Panc1 (cell line): ENCODE measurements at regions not wholly inside any gene's neighbourhood (a gene's known extent, or its start where the extent isn't known, plus 50 kb on each side); places are given as distances from the start of the nearest gene placed in this dataset.

Experiments
- ATAC-seq: fragments of 200-7000 bp; cut with Tn5 transposase; 2 replicates; pipeline ENCODE4 v1.9.1; 2020; ENCODE audit warnings: mild to moderate bottlenecking, moderate library complexity
- BruUV-seq: library from RNA; stranded (reverse); fragments of 400-500 nt; replicated peaks from 2 replicates; lab custom pipeline; 2021; lab: Mats Ljungman, UMichigan
- CTCF ChIA-PET: fragments of 300-600 bp; sonication (Branson Sonifier 250); formaldehyde crosslinking; loops from one replicate; lab custom pipeline; 2022; ENCODE audit warnings: antibody characterized with exemption; lab: Charles Lee
- POLR2A ChIA-PET: fragments of 300-600 bp; sonication (Branson Sonifier 250); formaldehyde crosslinking; loops from one replicate; lab custom pipeline; 2022; ENCODE audit warnings: antibody characterized with exemption; lab: Charles Lee
- DNase-seq: peaks from one replicate; pipeline ENCODE4 v3.0.0-alpha.2; 2010; ENCODE audit warnings: low read depth, low spot score
- H3K27ac ChIP-seq: 2 replicates; pipeline ENCODE4 v1.5.1; 2011; ENCODE audit warnings: mild to moderate bottlenecking, low read length, inconsistent platforms
- H3K27me3 ChIP-seq: fragments of 200-500 bp; sonication (Bioruptor generic); 2 replicates; pipeline ENCODE4 v1.6.0; 2014; ENCODE audit warnings: low read length, inconsistent platforms; ENCODE audit not compliant: control insufficient read depth, insufficient read depth
- H3K36me3 ChIP-seq: fragments of 200-500 bp; sonication (Bioruptor generic); 2 replicates; pipeline ENCODE4 v1.5.1; 2014; ENCODE audit warnings: inconsistent platforms, mild to moderate bottlenecking, low read length, moderate library complexity; ENCODE audit not compliant: control insufficient read depth, insufficient read depth
- H3K4me1 ChIP-seq: 2 replicates; pipeline ENCODE4 v1.5.1; 2011; ENCODE audit warnings: inconsistent platforms, mild to moderate bottlenecking, low read length, moderate library complexity; ENCODE audit not compliant: control insufficient read depth, insufficient read depth
- H3K4me3 ChIP-seq, 2 experiments: 2 replicates each; pipeline ENCODE4 v1.5.1; 2011 to 2012; ENCODE audit warnings: low read depth in 2 of 2, low read length in 2 of 2, mild to moderate bottlenecking in 2 of 2, inconsistent platforms in 1 of 2, moderate library complexity in 1 of 2
- H3K9me3 ChIP-seq: fragments of 200-500 bp; sonication (Bioruptor generic); 2 replicates; pipeline ENCODE4 v1.5.1; 2014; ENCODE audit warnings: low read depth, mild to moderate bottlenecking, inconsistent platforms, low read length, moderate library complexity; ENCODE audit not compliant: control insufficient read depth, insufficient read depth
- CTCF ChIP-seq: fragments of 450-650 bp; IDR thresholded peaks from 2 replicates; pipeline ENCODE4 v1.5.1; 2017; ENCODE audit warnings: mild to moderate bottlenecking
- POLR2AphosphoS5 ChIP-seq: IDR thresholded peaks from 2 replicates; pipeline ENCODE4 v1.6.1; 2012; ENCODE audit warnings: mild to moderate bottlenecking, low read depth, low read length, moderate library complexity
- REST ChIP-seq, 2 experiments: IDR thresholded peaks; 2 replicates each; pipeline ENCODE4 v1.6.1; 2011 to 2012; ENCODE audit warnings: low read depth in 2 of 2, control low read depth in 1 of 2, low read length in 1 of 2, mild to moderate bottlenecking in 1 of 2, moderate library complexity in 1 of 2; ENCODE audit not compliant: insufficient read depth in 1 of 2
- SIN3A ChIP-seq: IDR thresholded peaks from 2 replicates; pipeline ENCODE4 v1.6.1; 2012; ENCODE audit warnings: low read depth, mild to moderate bottlenecking, low read length, moderate library complexity, borderline replicate concordance; ENCODE audit not compliant: insufficient read depth
- TCF7L2 ChIP-seq: IDR thresholded peaks from 2 replicates; pipeline ENCODE4 v1.6.1; 2011; ENCODE audit warnings: mild to moderate bottlenecking, low read depth, low read length, inconsistent platforms
- in situ Hi-C: cut with HindIII; loops from 2 replicates; pipeline ENCODE4 v1.10.0; 2016; ENCODE audit warnings: low sequenced_read_pairs, low pct_unique_long_range_greater_than_20kb
- intact Hi-C: fragments of 100-400 bp; cut with micrococcal nuclease; formaldehyde crosslinking; loops from one replicate; pipeline ENCODE4 v1.10.0; 2022; ENCODE audit not compliant: unreplicated experiment

GRCh38 chr6:86203044-86203443, 560.4 kb upstream of the SYNCRIP start:
- Histone ChIP-seq H3K27me3 (no peaks in the 10 kb centered on the region), H3K4me3 (no peak overlapping the region), H3K27ac (no peak overlapping the region), H3K36me3 (no peaks in the 10 kb centered on the region), H3K9me3 (no peaks in the 10 kb centered on the region), H3K4me1 (no peaks in the 10 kb centered on the region)
- ChIA-PET CTCF (no interaction called here), POLR2A (no interaction called here)
- in situ Hi-C loops (no loop called here), intact Hi-C loops (no loop called here)
- BruUV-seq = no TSS peak
- ATAC-seq (no peak), DNase-seq (no peak)
- no peak for TF ChIP-seq POLR2AphosphoS5

GRCh38 chr6:86193821-86194220, 551.1 kb upstream of the SYNCRIP start:
- ChIA-PET CTCF (no interaction called here), POLR2A (no interaction called here)
- no peaks in the 10 kb centered on the region for H3K4me1 ChIP-seq
- ATAC-seq = no peak
- H3K27ac ChIP-seq = no peak overlapping the region
- in situ Hi-C loops (no loop called here), intact Hi-C loops (no loop called here)
- H3K4me3 ChIP-seq = no peak overlapping the region
- no TSS peak for BruUV-seq
- TF ChIP-seq TCF7L2 (no peak), SIN3A (no peak), POLR2AphosphoS5 (no peak), REST (IDR thresholded peaks at IDR 0.05; ENCODE audit: insufficient read depth in 1 of 2, low read depth in 2 of 2, low read length in 1 of 2) (no peak), CTCF (no peak)
- no peaks in the 10 kb centered on the region for H3K27me3 ChIP-seq
- H3K36me3 ChIP-seq = no peaks in the 10 kb centered on the region
- no peaks in the 10 kb centered on the region for H3K9me3 ChIP-seq
- DNase-seq = no peak

- intact Hi-C loops (no loop called here), in situ Hi-C loops (no loop called here)
- ATAC-seq = no peak; the same call in 1 of the 2 replicates
- ChIA-PET CTCF (no interaction called here), POLR2A (no interaction called here)
- Histone ChIP-seq H3K9me3 (no peaks in the 10 kb centered on the region), H3K27me3 (no peaks in the 10 kb centered on the region), H3K27ac (no peak overlapping the region), H3K4me1 (no peaks in the 10 kb centered on the region), H3K36me3 (no peaks in the 10 kb centered on the region), H3K4me3 (no peak overlapping the region)
- no peak for DNase-seq
- peak; percentile 63 for TF ChIP-seq CTCF
- no peak for TF ChIP-seq SIN3A
- TF ChIP-seq TCF7L2 = no peak
- no TSS peak for BruUV-seq
These were observed 549.4 kb upstream of the SYNCRIP start for GRCh38 chr6:86192123-86192522.
